Stimulated activated memory B cell treated with anti-CD40 and anti-IgM and Interleukin-4, amounts not matched to agents 10 μg/mL and 1 μg/mL and 100 μg/mL, for 72 hours (primary cell): ENCODE measurements at regions not wholly inside any gene's neighbourhood (a gene's known extent, or its start where the extent isn't known, plus 50 kb on each side); places are given as distances from the start of the nearest gene placed in this dataset.

Experiments
- ATAC-seq: fragments of 150-1000 bp; cut with Tn5 transposase; 2 replicates; pipeline ENCODE4 v1.10.0; 2021
- H3K27ac Mint-ChIP-seq: one replicate; pipeline ENCODE4 v1.8.0; 2022; ENCODE audit warnings: mild to moderate bottlenecking, mixed read lengths
- H3K27me3 Mint-ChIP-seq: one replicate; pipeline ENCODE4 v1.8.0; 2022; ENCODE audit warnings: mixed read lengths
- H3K36me3 Mint-ChIP-seq: one replicate; pipeline ENCODE4 v1.8.0; 2022; ENCODE audit warnings: mixed read lengths
- H3K4me1 Mint-ChIP-seq: one replicate; pipeline ENCODE4 v1.8.0; 2022; ENCODE audit warnings: mixed read lengths
- H3K4me3 Mint-ChIP-seq: one replicate; pipeline ENCODE4 v1.8.0; 2022; ENCODE audit warnings: mild to moderate bottlenecking, moderate library complexity, mixed read lengths
- H3K9me3 Mint-ChIP-seq: one replicate; pipeline ENCODE4 v1.8.0; 2022; ENCODE audit warnings: mixed read lengths

DNA sequence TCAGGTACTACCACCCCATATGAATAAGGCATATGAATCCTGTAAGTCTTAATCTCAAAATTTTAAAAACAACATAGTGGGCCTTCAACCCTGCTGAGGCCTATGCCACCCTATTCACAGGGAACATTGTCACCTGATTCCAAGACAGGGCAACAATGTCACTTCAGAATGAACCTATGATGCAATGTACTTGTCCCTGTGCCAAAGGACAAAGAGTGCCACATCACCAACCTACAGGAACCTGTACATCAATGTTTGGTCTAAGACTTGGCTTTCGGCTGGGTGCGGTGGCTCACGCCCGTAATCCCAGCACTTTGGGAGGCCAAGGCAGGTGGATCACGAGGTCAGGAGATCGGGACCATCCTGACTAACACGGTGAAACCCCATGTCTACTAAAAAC is 318.5 kb upstream of the JARID2 start:
- Mint-ChIP-seq H3K27ac (no peak overlapping the region), H3K4me3 (no peak overlapping the region), H3K9me3 (peaks cover 3% of the 10 kb centered on the region), H3K27me3 (no peaks in the 10 kb centered on the region), H3K4me1 (peaks cover 16% of the 10 kb centered on the region), H3K36me3 (no peaks in the 10 kb centered on the region)
- no peak for ATAC-seq

DNA sequence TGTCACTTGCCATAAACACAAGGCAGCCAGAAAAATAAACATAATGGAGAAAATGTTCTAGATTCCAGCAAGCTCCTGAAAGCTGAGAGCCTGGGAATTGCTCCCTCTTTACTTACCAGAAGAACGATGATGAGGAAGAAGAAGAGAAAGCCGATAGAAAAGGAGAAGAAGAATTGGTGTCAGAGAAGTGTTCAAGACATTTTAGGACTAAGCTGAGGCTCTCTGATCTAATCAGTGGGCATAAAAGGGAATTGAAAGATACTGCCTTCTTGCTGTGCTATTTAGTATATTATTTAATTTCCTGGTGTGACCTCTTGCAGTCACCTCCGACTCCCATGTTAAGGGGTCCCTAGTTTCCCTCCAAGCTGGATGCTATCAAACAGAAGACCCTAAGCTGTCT is 316.6 kb upstream of the JARID2 start:
- H3K4me1 Mint-ChIP-seq: peaks cover 12% of the 10 kb centered on the region

DNA sequence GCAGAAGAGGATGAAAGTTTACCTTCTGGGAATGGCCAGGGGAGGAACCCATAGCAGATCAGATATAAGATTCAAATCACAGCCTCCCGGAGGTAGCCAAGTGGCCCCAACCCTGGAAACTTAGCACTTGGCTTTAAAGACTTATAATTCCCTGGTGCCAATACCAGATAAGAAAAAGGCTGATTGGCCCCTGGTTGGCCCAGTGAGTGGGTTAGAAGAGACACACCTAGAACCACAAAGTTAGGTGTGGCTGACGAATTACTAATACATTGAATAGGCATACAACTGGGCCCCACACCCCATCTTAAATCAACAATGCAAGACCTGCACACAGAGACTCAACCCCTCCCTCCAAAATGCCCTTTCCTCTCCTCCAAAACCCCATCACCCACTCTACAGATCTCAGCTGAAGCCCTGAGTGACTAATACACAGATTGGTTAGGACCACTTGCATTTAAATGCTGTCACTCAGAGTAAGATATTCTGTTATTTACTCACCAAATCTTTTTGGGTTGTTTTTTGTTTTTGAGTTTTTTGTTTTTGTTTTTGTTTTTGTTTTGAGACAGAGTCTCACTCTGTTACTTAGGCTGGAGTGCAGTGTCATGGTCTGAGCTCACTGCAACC is 315.4 kb upstream of the JARID2 start:
- H3K4me3 Mint-ChIP-seq: no peak overlapping the region

More for the DNA sequence above, 316.6 kb upstream of the JARID2 start:
- H3K4me3 Mint-ChIP-seq: no peak overlapping the region
- no peaks in the 10 kb centered on the region for H3K27me3 Mint-ChIP-seq
- peaks cover 3% of the 10 kb centered on the region for H3K9me3 Mint-ChIP-seq
- peak overlapping the region; percentile 0 for H3K27ac Mint-ChIP-seq
- no peaks in the 10 kb centered on the region for H3K36me3 Mint-ChIP-seq
- no peak for ATAC-seq

DNA sequence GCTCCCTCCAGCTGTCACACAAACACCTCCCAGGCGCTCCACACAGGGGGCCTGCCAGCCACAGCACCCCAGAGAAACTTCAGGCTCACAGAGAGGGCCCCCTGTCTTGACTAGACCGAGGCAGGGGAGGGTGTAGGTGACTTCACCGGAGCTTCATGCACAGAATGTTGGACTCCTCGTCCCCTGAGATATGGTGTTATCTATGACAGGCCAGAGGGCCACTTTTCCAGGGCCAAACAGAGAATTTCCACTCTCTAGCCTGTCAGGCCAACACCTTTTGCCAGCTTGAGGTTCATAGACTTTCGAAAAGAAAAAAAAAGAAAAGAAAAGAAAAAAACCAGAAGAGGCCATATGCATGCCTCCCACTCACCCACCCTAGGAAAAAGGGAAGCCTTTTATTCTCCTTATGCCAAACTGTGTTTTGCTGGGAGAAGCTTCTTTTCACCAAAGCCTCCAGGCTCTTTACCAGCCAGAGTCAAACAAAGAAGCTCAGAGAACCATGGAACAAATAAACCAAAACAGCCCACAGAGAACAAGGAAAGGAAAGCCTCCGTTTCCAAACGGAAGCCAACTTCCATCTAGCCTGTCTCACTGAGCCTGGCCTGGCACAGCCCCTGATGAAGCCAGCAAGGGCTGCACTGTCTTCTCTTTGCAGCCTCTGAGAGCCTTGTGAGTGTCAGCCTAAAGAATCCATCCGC is 313.2 kb upstream of the JARID2 start:
- Mint-ChIP-seq H3K27ac (no peak overlapping the region), H3K4me3 (no peak overlapping the region), H3K4me1 (peaks cover 12% of the 10 kb centered on the region), H3K9me3 (peaks cover 6% of the 10 kb centered on the region), H3K36me3 (no peaks in the 10 kb centered on the region), H3K27me3 (no peaks in the 10 kb centered on the region)
- ATAC-seq: peak; percentile 27

More for the DNA sequence above, 315.4 kb upstream of the JARID2 start:
- peaks cover 3% of the 10 kb centered on the region for H3K9me3 Mint-ChIP-seq
- no peaks in the 10 kb centered on the region for H3K36me3 Mint-ChIP-seq
- H3K27ac Mint-ChIP-seq: peak overlapping the region; percentile 0
- no peaks in the 10 kb centered on the region for H3K27me3 Mint-ChIP-seq
- H3K4me1 Mint-ChIP-seq: peaks cover 12% of the 10 kb centered on the region
- no peak for ATAC-seq

DNA sequence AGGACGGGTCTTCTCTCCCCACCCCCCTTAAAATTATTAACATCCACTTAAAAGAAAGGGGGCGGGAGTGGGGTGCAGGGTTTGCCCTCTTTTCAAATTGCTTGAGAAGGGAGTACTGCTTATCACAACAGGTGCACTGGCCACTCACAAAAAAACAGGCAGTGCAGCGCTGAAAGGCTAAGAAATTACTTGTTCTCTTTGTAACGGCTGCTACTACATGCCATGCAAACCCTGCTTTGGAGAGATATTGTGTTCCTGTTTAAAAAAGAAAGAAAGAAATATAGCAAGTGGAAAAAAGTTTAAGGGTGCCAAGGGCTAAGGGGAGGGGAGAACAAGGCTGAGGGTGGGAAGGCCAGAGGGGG is 312.7 kb upstream of the JARID2 start:
- H3K9me3 Mint-ChIP-seq: peaks cover 6% of the 10 kb centered on the region
- H3K4me1 Mint-ChIP-seq: peaks cover 12% of the 10 kb centered on the region
- no peak for ATAC-seq
- no peaks in the 10 kb centered on the region for H3K27me3 Mint-ChIP-seq
- no peaks in the 10 kb centered on the region for H3K36me3 Mint-ChIP-seq
- no peak overlapping the region for H3K27ac Mint-ChIP-seq
- H3K4me3 Mint-ChIP-seq: no peak overlapping the region

DNA sequence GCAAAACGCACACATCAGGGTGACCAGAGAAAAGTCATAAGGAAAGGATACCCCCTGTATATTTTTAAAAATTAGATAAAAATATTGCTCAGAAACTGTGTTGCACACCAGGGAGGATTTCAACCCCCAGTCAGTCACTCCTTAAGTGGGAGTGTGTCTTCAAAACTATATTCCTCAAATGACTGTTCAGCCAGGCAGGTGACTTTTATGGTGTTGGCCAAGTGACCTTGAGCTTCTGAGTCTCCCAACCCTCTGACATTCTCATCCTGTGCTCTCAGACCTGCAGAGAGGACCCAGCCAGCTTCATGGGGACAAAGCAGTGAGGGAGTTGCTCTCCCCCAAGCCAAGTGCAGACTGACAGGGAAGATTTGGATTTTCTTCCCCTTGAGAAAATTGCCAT is 311.9 kb upstream of the JARID2 start:
- no peak for ATAC-seq
- H3K4me1 Mint-ChIP-seq: peaks cover 11% of the 10 kb centered on the region
- H3K27me3 Mint-ChIP-seq: no peaks in the 10 kb centered on the region
- no peak overlapping the region for H3K4me3 Mint-ChIP-seq
- peaks cover 6% of the 10 kb centered on the region for H3K9me3 Mint-ChIP-seq
- H3K27ac Mint-ChIP-seq: no peak overlapping the region
- no peaks in the 10 kb centered on the region for H3K36me3 Mint-ChIP-seq

DNA sequence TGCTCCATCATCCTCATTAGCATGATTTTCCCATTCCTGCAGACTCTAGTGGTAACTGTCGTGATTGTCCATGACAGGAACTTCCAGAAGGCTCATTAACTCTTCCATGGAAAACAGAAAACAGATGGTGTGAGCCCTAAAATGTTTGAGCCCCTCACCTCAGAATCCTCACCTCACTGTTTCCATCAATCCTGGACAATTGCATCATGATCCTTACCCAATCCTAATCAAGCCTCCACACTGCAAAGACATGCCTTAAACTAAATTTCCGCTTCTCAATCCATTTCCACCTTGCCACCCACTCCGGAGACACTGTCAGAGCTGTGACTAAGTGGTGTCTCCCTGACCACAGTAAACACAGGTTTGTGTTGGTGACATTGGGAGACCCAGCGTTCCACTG is 311.0 kb upstream of the JARID2 start:
- H3K4me1 Mint-ChIP-seq: peaks cover 3% of the 10 kb centered on the region
- ATAC-seq: no peak
- H3K27me3 Mint-ChIP-seq: no peaks in the 10 kb centered on the region
- no peaks in the 10 kb centered on the region for H3K36me3 Mint-ChIP-seq
- H3K4me3 Mint-ChIP-seq: no peak overlapping the region
- peaks cover 6% of the 10 kb centered on the region for H3K9me3 Mint-ChIP-seq
- no peak overlapping the region for H3K27ac Mint-ChIP-seq

DNA sequence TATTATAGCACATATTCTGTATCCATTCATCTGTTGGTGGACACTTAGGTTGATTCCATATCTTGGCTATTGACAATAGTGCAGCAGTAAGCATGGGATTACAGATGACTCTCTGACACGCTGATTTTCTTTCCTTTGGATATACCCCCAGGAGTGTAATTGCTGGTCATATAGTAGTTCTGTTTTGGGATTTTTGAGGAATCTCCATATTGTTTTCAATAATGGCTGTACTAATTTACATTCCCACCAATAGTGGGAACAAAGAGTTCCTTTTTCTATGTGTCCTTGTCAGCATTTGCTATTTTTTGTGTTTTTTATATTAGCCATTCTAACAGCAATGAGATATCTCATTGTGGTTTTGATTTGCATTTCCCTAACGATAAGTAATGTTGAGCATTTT is 309.0 kb upstream of the JARID2 start:
- Mint-ChIP-seq H3K9me3 (peaks cover 3% of the 10 kb centered on the region), H3K4me1 (no peaks in the 10 kb centered on the region), H3K4me3 (no peak overlapping the region), H3K36me3 (no peaks in the 10 kb centered on the region), H3K27ac (no peak overlapping the region), H3K27me3 (no peaks in the 10 kb centered on the region)
- ATAC-seq: no peak

DNA sequence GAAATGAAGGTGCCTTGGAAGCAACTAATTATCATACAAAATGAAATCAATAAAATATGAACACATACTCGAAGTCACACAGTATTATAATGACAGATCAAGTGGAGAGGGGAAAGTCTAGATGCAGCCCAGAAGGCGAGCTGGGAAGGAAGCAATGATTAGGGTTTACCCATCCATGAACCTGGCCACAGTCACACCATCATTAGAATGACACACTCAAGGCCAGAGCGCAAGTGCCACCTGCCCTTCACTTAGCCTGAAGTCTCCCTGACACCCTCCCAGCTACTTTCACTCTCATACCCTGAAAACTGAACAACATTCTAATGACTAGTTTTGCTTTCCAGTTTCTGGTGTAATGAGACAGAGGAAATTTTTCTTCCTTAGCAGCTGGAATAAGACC is 302.8 kb upstream of the JARID2 start:
- H3K27me3 Mint-ChIP-seq: peaks cover 9% of the 10 kb centered on the region
- H3K9me3 Mint-ChIP-seq: peaks cover 2% of the 10 kb centered on the region
- no peaks in the 10 kb centered on the region for H3K36me3 Mint-ChIP-seq
- no peak for ATAC-seq
- H3K4me1 Mint-ChIP-seq: peaks cover 22% of the 10 kb centered on the region
- no peak overlapping the region for H3K4me3 Mint-ChIP-seq
- no peak overlapping the region for H3K27ac Mint-ChIP-seq

DNA sequence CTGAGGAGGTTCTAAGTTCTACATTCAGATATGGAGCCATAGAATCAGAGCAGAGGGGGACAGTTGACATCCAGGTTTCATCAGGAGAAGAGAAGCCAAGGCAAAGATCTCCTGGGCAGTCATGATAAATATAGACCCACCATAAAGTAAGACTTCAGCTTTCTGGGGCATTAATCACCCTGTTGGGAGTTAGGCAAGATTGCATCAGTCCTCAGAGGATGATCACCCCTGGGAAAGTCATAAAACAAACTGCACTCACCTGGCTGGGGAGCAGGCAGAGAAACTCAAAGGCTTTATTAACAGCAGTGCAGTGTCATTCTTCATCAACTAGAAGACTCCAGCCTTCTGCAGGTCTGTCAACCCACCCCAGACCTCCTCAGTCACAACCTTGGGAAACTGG is 301.3 kb upstream of the JARID2 start:
- no peaks in the 10 kb centered on the region for H3K36me3 Mint-ChIP-seq
- no peak overlapping the region for H3K27ac Mint-ChIP-seq
- H3K27me3 Mint-ChIP-seq: peaks cover 9% of the 10 kb centered on the region
- H3K4me1 Mint-ChIP-seq: peaks cover 22% of the 10 kb centered on the region
- ATAC-seq: no peak
- H3K4me3 Mint-ChIP-seq: no peak overlapping the region
- H3K9me3 Mint-ChIP-seq: peaks cover 2% of the 10 kb centered on the region

DNA sequence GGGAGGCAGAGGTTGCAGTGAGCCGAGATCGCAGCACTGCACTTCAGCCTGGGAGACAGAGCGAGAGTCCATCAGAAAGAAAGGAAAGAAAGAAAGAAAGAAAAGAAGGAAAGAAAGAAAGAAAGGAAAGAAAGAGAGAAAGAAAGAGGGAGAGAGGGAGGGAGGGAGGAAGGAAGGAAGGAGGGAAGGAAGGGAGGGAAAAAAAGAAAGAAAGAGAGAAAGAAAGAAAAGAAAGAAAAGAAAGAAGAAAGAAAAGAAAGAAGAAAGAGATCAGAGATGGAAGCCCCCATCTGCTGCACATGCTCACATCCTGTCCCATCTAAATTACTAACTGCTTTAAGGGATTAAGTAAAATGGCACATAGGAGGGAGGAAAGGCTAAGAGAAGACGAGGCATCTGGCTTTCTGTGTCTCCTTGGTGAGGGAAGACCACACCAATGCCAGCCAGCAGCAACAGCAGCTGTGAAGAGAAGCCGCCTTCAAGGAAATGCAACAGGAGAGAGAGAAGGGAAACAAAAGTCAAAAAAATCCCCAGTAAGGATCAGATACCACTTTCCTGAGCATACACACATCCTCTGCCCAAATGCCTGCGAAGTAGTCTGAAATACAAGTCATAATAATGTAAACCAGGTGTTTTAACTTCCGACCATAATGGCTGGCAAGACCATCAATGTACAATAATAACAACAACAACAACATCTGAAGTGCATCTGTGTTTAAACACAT is 300.2 kb upstream of the JARID2 start:
- ATAC-seq: no peak
- peak overlapping the region; percentile 21 for H3K27ac Mint-ChIP-seq
- peaks cover 9% of the 10 kb centered on the region for H3K27me3 Mint-ChIP-seq
- H3K9me3 Mint-ChIP-seq: peaks cover 2% of the 10 kb centered on the region
- no peaks in the 10 kb centered on the region for H3K36me3 Mint-ChIP-seq
- no peak overlapping the region for H3K4me3 Mint-ChIP-seq
- H3K4me1 Mint-ChIP-seq: peaks cover 22% of the 10 kb centered on the region

DNA sequence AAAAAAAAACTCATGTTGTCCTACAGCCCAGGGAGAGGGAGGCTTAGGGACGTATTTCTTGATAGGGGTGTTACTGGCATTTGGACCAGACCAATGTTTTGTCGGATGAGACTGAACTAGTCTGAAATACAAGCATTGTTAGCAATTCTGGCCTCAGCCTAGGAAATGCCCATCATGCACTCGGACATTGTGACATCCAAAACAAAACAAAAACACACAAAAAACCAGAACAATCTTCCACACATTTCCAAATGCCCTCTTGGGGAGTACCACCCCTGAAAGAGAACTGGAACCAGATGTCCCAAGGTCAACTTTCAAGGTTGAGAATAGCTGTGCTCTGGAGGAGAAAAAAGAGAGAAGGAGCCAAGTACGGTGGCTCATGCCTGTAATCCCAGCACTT is 299.1 kb upstream of the JARID2 start:
- H3K9me3 Mint-ChIP-seq: peaks cover 2% of the 10 kb centered on the region
- peaks cover 9% of the 10 kb centered on the region for H3K27me3 Mint-ChIP-seq
- H3K4me1 Mint-ChIP-seq: peaks cover 22% of the 10 kb centered on the region
- ATAC-seq: no peak
- H3K36me3 Mint-ChIP-seq: no peaks in the 10 kb centered on the region
- no peak overlapping the region for H3K27ac Mint-ChIP-seq
- H3K4me3 Mint-ChIP-seq: no peak overlapping the region

DNA sequence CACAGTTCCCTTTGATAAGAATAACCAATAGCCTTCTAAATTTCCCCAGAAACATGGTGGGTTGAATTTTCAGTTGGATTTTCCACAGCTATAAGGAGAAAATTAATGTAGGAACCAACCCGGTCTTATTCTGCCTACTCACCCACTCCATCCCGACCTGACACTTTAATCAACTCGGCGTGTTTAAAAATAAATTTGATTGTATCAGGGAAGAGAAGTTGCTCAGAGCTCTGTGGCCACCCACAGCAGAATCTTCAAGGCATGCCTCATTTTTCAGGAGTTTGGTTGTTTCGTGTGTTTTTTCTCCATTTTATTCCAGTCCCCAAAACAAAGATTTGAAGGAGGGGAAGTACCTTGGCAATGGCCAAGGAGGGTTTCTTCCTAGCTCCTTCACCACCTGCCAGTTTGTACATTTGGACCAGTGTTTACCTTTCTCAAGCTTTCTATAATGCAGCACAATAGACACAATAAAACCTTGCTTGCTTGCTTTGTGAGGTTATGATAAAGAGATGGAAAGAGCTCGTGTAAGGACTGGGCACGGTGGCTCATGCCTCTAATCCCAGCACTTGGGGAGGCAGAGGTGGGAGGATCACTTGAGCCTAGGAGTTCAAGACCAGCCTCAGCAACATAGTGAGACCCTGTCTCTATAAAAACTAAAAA is 297.2 kb upstream of the JARID2 start:
- H3K4me1 Mint-ChIP-seq: peaks cover 25% of the 10 kb centered on the region
- ATAC-seq: no peak

DNA sequence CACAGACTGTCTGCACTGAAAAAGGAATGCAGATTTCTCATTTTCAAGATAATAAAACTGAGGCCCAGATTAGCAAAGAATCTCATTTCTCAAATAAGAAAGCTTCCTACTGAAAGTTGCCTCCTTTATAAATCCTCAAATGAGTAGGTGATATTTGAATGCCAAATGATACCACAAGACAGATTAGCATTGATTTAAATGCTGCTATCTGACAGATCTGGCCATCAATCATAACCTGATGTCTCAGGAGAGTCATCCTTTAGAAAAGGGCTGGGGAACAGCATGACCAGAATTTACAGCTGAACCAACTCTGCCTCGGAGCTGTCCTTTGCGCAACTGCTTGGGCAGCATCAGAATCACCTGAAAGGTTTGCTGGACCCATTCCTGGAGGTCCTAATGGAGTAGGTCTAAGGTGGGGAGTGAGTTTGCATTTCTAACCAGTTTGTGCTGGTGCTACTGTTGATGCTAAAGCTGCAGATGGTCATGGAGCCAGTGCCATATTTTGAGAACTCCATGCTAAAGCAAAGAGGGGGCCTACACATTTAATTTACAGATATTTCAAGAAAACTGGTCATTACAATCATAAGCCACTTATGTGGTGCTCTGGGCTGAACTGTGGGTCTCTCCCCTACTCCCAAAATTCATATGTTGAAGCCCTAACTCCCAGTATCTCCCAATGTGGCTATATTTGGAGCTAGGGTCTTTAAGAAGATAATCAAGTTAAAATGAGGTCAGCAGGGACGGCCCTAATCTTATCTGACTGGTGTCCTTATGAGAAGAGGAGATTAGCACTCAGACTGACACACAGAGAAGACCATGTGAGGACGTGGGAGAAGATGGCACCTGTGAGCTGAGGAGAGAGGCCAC is 295.5 kb upstream of the JARID2 start:
- Mint-ChIP-seq H3K36me3 (no peaks in the 10 kb centered on the region), H3K4me1 (peaks cover 26% of the 10 kb centered on the region), H3K4me3 (no peak overlapping the region), H3K27ac (no peak overlapping the region), H3K9me3 (peaks cover 7% of the 10 kb centered on the region), H3K27me3 (peaks cover 4% of the 10 kb centered on the region)
- no peak for ATAC-seq

More for the DNA sequence above, 297.2 kb upstream of the JARID2 start:
- Mint-ChIP-seq H3K27ac (no peak overlapping the region), H3K27me3 (peaks cover 9% of the 10 kb centered on the region), H3K9me3 (peaks cover 4% of the 10 kb centered on the region), H3K4me3 (no peak overlapping the region), H3K36me3 (no peaks in the 10 kb centered on the region)

DNA sequence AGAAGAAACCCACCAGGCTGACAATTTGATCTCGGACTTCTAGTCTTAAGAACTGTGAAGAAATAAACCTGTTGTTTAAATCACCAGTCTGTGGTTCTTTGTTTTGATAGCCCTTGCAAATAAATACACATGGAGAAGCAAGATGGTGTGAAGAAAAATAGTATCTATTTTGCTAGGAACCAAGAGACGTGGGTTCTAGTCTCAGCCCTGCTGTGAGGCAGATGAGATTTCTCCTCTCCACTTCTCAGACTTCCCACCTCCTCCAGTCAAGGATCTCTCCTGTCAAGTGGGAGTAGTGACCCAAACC is 294.9 kb upstream of the JARID2 start:
- no peak for ATAC-seq
- H3K27ac Mint-ChIP-seq: no peak overlapping the region
- H3K4me1 Mint-ChIP-seq: peaks cover 20% of the 10 kb centered on the region
- no peak overlapping the region for H3K4me3 Mint-ChIP-seq
- H3K36me3 Mint-ChIP-seq: no peaks in the 10 kb centered on the region
- no peaks in the 10 kb centered on the region for H3K27me3 Mint-ChIP-seq
- peaks cover 7% of the 10 kb centered on the region for H3K9me3 Mint-ChIP-seq
